NB4 (cell line): ENCODE measurements at regions not wholly inside any gene's neighbourhood (a gene's known extent, or its start where the extent isn't known, plus 50 kb on each side); places are given as distances from the start of the nearest gene placed in this dataset.
"Not testable (repeated sequence)": the region's sequence is repeated elsewhere in the genome, so short reads cannot be mapped to it uniquely, and the experiment has no call there.

Source experiments
- CTCF ChIP-seq: IDR thresholded peaks from one replicate; pipeline ENCODE4 v1.5.1; 2012; ENCODE audit warnings: low read depth, low read length
- MAX ChIP-seq: IDR thresholded peaks from 2 replicates; pipeline ENCODE4 v1.6.1; 2011; ENCODE audit warnings: low read depth, low read length
- MYC ChIP-seq: IDR thresholded peaks from 2 replicates; pipeline ENCODE4 v1.6.1; 2011; ENCODE audit warnings: low read depth, low read length
- POLR2A ChIP-seq: IDR thresholded peaks from 2 replicates; pipeline ENCODE4 v1.6.1; 2011; ENCODE audit warnings: mild to moderate bottlenecking; ENCODE audit not compliant: insufficient read length; ENCODE audit errors: extremely low read depth

GRCh38 chr2:163964278-163964677 lies 228.5 kb upstream of the FIGN start:
- not testable (repeated sequence) for TF ChIP-seq CTCF, POLR2A, MYC, MAX
